HG03097 (cell line): ENCODE measurements at regions not wholly inside any gene's neighbourhood (a gene's known extent, or its start where the extent isn't known, plus 50 kb on each side); places are given as distances from the start of the nearest gene placed in this dataset.

Experiments used
- ATAC-seq: cut with Tn5 transposase; IDR thresholded peaks from one replicate; pipeline ENCODE4 v1.9.1; 2021; ENCODE audit not compliant: unreplicated experiment, low FRiP score

- no peak for ATAC-seq
Measured at GRCh38 chr2:59561281-59561680, 992.2 kb downstream of the BCL11A start.

- no peak for ATAC-seq
Measured at GRCh38 chr2:59560769-59561168, 992.7 kb downstream of the BCL11A start.

- no peak for ATAC-seq
Measured at GRCh38 chr2:59540864-59541263, 1012.6 kb downstream of the BCL11A start.

- ATAC-seq = no peak
Measured at GRCh38 chr2:59538398-59538911, 1015.0 kb downstream of the BCL11A start.

- ATAC-seq = no peak
Measured at GRCh38 chr2:59532808-59533207, 1020.6 kb downstream of the BCL11A start.

- no peak for ATAC-seq
Measured at GRCh38 chr2:59530258-59530657, 1023.2 kb downstream of the BCL11A start.

- ATAC-seq = no peak
Measured at GRCh38 chr2:59529726-59530125, 1023.7 kb downstream of the BCL11A start.

- no peak for ATAC-seq
Measured at GRCh38 chr2:59528525-59528924, 1024.9 kb downstream of the BCL11A start.

- no peak for ATAC-seq
Measured at GRCh38 chr2:59502981-59503380, 1050.5 kb downstream of the BCL11A start.

- no peak for ATAC-seq
Measured at GRCh38 chr2:59490994-59491393, 1062.5 kb downstream of the BCL11A start.

- no peak for ATAC-seq
Measured at GRCh38 chr2:59490192-59490591, 1063.3 kb downstream of the BCL11A start.

- ATAC-seq = no peak
Measured at GRCh38 chr2:59484673-59485072, 1068.8 kb downstream of the BCL11A start.

- ATAC-seq = no peak
Measured at GRCh38 chr2:59463426-59463825, 1090.0 kb downstream of the BCL11A start.

GRCh38 chr2:59462422-59463197 is 1090.8 kb downstream of the BCL11A start:
- no peak for ATAC-seq

GRCh38 chr2:59461127-59461526 is 1092.3 kb downstream of the BCL11A start:
- no peak for ATAC-seq

GRCh38 chr2:59458800-59459199 is 1094.7 kb downstream of the BCL11A start:
- no peak for ATAC-seq

GRCh38 chr2:59456285-59456684 is 1097.2 kb downstream of the BCL11A start:
- ATAC-seq = no peak

- ATAC-seq = no peak
Measured at GRCh38 chr2:59449274-59449673, 1104.2 kb downstream of the BCL11A start.

- no peak for ATAC-seq
Measured at GRCh38 chr2:59440491-59440890, 1113.0 kb downstream of the BCL11A start.

GRCh38 chr2:59435635-59436034 is 1117.8 kb downstream of the BCL11A start:
- ATAC-seq = no peak

- no peak for ATAC-seq
Measured at GRCh38 chr2:59428940-59429339, 1124.5 kb downstream of the BCL11A start.

GRCh38 chr2:59427980-59428379 is 1125.5 kb downstream of the BCL11A start:
- ATAC-seq = no peak
